Hematopoietic multipotent progenitor cell treated with erythropoietin and hydrocortisone succinate and interleukin-3 and kit ligand, for 6 days (in vitro differentiated cells): ENCODE measurements at regions not wholly inside any gene's neighbourhood (a gene's known extent, or its start where the extent isn't known, plus 50 kb on each side); places are given as distances from the start of the nearest gene placed in this dataset.

Source experiments
- DNase-seq: peaks from one replicate; pipeline ENCODE4 v3.0.0-alpha.2; 2015

DNA sequence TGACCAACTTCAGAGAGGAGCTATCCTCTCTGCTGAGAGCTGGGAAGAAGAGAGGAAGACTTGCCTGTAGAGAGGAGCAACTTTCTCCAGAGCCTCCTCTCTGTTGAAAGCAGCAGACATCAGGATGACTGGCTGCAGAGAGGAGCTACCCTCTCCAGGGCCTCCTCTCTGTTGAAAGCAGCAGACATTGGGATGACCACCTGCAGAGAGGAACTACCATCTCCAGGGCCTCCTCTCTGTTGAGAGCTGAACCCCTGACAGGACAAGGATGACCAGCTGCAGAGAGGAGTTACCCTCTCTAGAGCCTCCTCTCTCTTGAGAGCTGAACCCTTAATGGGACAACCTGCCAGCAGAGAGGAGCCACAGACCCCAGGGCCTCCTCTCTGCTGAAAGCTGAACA, 83.0 kb upstream of the GJB5 start:
- no peak for DNase-seq

GRCh38 chr1:34681480-34682451, 73.1 kb upstream of the GJB5 start:
- DNase-seq = peak; percentile 56

DNA sequence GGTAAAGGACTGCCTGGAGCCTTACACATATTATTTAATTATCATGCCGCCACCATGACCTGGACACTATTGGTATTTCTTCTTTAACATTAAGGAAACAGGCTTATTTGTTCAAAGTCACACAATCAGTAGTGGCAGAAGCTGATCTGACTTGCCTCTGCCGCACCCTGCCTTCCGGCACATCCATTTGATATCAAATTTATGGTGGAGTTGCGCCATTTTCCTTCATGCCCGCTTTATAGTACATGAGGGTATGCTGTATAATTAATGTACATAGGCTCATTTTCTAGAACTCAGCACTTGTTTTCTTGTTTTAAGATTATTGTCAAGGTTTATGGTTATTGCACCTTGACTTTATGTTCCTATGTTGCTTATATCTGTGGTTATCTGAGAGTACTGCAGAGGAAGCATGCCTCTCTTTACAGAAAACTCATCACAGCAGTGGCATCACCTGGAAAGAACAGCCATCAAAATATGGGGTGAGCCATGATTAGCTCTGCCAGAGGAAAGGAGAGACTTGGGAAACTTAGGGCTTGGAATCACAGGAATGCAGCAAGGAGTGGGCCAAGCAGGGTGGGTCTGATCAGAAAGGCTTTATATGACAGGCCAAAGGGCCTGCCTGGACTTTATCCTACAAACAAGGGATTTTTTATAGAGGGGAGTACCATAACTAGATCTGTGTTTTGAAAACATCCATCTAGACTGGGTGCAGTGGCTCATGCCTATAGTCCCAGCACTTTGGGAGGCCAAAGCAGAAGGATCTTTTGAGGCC, 72.2 kb upstream of the GJB5 start:
- DNase-seq = no peak

DNA sequence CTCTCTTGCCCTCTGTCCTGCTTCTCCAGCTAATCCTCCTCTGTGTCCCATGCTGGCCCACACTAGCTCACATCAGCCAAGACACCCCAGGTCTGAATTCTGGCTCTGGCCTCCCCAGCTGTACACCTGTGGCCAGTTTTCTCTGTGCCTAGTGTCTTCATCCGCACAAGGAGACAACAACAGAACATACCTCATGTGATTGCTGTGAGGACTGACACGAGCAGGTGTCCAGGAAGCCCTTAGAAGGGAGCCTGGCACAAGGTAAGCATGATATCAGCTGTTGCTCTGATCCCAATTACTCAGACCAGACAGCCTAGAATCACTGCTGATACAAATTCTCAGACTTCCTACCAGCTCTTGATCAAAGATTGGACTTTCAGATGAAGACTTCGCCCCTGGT, 71.2 kb upstream of the GJB5 start:
- DNase-seq = no peak

DNA sequence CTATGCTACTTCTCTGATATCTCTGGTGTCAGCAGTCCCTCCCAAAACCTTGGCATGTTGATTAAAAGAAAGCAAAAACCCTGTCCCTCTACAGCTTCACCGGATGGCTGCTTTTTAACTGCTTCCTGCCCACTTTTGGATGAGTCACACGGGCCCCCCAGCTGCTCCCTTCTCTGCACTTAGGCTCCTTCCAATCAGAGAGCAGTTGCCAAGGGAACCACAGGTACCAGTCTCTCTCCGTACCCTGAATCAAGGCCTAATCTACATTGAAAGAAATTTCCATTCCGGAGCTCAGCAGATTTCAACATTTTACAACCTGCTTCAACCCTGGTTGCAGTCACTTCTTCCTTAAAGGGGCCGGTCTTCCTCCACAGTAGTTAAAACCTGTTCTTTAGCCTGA, 70.6 kb upstream of the GJB5 start:
- peak; percentile 7 for DNase-seq

DNA sequence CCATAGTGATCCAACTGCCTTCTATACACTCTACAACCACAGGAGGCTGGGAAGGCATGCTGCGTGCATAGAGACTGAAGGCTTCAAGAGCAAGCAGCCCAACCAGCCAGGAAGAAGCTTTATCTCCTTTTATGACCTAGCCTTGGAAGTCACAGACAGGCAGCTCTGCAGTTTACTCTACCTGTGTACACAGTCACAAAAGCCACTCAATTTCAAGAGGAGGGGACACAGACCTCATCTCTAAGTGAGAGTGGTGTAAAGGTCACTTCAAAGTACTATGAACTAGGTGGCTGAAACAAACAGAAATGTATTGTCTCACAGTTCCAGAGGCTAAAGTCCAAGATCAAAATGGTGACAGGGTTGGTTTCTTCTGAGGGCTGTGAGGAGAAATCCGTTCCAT, 69.6 kb upstream of the GJB5 start:
- no peak for DNase-seq

DNA sequence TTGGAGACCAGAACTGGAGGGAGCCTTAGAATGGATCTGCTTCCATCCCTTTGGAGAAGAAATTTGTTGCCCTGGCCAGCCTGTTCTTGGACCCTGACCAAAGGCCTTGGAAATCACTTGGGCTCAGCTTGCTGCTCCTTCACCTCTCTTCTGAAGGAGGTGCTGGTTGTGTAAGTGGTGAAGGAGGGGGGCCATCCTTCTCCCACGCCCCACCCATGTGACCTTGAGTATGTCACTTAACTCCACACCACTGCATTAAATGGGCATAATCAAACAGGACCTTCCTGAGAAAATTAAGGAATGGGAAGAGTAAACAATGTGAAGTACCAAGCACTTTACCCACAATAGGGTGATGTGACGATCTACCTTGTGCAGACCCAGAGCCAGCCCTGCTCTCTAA, 68.3 kb upstream of the GJB5 start:
- no peak for DNase-seq

GRCh38 chr1:34688006-34688741, 66.7 kb upstream of the GJB5 start:
- no peak for DNase-seq

- no peak for DNase-seq
These were observed 64.6 kb upstream of the GJB5 start for GRCh38 chr1:34690269-34690668.

GRCh38 chr1:34693081-34693480, 61.8 kb upstream of the GJB5 start:
- DNase-seq = no peak

GRCh38 chr1:34694383-34694782, 60.5 kb upstream of the GJB5 start:
- no peak for DNase-seq

- no peak for DNase-seq
These were observed 59.3 kb upstream of the GJB5 start for GRCh38 chr1:34695580-34695979.

DNA sequence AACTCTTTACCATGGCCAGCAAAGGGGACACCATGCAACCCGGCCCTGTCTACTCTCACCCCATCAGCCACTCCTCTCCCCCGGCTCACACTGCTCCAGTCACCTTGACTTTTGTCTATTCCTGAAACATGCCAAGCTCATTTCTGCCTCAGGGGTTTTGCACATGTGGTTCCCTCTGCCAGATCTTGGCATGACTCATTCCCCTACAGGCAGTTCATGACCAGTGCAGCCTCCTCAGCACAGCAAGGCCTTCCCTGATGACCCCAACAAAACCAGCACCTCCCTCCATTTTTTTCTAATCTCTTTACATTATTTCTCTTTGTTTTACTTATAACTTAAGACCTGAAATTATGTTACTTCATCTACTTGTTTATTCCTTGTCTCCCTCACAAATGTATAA, 58.6 kb upstream of the GJB5 start:
- DNase-seq = peak; percentile 5

DNA sequence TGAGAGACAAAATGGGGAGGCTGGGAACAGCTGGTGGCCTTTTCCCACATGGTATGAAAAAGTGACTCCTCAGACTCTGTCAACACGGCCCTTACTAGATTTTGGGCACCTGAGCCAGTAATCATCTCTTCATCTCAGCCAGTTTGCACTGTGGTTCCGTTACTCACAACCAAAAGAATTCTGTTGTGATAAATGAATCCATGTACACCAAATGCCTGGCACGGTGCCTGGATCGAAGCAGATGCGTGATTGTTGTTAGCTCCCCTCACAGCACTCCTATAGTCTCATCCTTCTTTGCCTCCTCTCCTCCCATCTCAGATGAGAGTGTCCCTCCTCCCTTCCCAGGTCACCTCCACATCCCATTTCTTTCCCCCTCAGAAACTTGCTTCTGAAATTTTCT, 57.9 kb upstream of the GJB5 start:
- DNase-seq = no peak

DNA sequence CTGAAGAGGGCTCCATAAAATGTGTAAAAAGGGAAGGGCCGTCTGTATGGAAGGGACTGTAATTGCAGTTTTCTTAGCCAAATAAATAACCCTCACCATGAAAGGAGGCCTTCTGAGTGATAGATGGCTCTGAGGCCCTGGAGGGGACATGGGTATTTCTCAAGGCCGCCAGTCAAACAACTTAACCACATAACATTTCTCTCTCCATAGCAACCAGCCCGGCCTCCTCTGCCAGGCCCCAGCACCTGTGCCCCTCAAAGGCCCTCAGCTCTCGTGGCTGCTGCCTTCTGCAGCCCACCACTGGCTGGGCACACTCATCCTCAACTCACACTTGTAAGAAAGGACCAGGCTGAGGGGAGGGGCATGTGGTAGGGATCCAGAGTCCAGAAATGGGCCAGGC, 57.0 kb upstream of the GJB5 start:
- DNase-seq = no peak

DNA sequence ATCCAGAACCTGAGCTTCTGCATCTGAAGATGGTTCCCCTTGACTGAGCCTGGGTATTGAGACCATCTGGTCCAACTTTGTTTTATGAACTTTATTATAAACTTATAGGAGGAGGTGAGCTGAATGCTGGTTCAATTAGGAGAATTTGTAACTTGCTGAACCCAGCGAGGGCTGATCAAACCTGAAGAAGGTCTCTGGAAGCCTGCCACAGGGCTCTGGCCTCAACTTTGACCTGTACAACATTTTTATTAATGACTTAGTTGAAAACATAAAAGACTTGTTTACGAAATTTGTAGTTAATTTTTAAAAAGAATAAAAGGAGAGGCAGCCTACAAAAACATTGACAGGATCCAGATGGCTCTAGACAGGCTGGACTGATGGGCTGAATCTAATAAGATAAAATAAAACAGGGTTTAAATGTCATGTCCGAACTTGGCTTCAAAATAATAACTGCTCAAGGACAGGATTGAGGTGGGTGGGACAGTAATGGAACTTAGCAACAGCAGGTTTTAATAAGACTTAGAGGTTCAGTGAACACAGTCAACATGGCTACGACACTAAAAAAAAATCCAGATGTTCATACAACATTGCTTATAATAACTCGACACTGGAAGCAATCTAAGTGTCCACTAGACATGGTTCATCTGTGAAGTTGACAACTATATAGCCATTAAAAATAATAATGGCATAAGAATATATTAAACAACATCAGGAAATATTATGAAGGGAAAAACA, 53.4 kb upstream of the GJB5 start:
- DNase-seq = no peak
